GM21526 (cell line): ENCODE measurements at regions not wholly inside any gene's neighbourhood (a gene's known extent, or its start where the extent isn't known, plus 50 kb on each side); places are given as distances from the start of the nearest gene placed in this dataset.

Source experiments
- ATAC-seq: cut with Tn5 transposase; IDR thresholded peaks from one replicate; pipeline ENCODE4 v1.9.1; 2021; ENCODE audit warnings: moderate library complexity; ENCODE audit not compliant: unreplicated experiment, low FRiP score

GRCh38 chr16:79411357-79411756, 189.2 kb downstream of the MAF start:
- no peak for ATAC-seq

DNA sequence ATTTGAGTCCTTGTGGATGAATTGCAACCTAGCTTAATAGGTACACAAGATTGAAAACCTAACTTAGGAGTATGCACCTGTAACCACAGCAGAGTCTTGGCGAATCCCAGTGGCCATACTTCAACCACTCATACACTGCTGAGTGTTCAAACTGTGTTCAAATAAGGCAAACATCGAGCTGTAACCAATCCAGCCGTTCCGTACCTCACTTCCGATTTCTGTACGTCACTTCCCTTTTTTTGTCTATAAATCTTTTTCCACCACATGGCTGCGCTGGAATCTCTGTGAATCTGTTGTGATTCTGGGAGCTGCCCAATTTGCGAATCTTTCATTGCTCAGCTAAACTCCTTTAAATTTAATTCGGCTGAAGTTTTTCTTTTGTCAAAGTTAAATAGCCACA, 190.6 kb downstream of the MAF start:
- ATAC-seq, result no peak

DNA sequence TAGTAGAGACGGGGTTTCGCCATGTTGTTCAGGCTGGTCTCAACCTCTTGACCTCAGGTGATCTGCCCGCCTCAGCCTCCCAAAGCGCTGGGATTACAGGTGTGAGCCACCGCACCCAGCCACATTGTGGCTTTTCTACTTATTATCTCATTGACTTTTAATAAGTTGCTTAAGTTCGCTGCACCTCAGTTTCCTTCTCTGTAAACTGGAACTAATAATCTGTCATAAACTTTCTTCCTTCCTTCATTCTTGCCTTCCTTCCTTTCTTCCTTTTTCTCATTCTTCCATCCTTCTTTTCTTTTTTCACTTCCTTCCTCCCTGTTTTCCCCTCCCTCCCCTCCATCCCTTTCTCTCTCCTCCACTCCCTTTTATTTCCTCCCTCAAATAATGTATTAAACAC, 192.2 kb downstream of the MAF start:
- ATAC-seq, result no peak

- no peak for ATAC-seq
Measured at GRCh38 chr16:79407461-79408135, 192.9 kb downstream of the MAF start.

DNA sequence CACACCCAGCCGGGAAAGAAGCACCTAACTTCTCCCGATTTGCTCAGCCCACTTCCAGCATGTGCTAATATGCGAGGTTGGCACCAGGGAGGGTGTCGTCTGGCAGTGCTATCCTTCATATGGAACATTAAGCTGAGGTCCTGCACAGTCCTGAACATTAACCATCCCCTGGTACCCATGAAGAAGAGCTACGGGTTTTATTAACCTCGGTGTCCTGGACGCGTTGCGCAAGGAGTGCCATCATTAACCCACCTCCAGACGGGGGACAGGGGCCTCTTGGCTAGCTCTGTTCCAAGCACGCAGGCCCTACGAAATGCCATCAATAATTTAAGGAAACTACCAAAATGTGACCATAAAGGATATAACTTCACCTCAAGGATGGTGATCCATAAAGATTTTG, 193.5 kb downstream of the MAF start:
- no peak for ATAC-seq

DNA sequence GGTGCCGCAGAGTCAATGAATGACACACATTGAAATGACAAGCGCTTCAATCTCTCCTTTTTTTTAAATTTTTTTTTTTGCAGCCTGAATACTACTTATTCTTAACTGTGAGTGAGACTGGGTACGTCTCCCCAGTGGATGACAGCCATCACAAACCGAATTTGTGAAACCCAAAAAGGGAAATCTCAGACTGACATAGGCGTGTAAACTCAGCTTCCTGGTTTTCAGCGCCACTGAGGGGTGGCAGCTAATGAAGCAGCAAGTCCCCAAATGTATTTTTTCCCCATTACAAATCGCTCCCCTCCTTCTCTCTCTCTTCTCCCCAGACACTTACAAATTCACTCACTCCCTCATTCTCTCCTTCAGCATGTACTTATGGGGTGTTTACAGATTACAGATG, 196.0 kb downstream of the MAF start:
- ATAC-seq, result no peak

DNA sequence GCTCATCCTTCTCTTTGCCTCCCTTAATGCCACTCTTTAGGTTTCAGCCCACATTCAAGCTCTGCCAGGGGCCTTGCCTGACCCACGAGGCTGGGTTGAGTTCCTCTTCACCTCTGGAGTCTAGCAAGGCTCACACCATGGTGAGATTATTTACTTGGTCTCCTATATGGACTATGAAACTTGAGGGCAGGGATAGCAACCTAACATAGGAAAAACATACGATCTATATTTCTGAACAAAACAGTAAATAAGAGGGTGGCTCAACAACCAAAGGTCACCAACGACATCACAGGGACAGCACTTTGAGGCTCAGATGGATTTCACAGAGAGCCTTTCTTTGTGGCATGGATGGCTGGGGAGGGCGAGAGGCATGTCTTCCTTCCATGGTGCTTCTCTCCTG, 197.0 kb downstream of the MAF start:
- ATAC-seq, result no peak

DNA sequence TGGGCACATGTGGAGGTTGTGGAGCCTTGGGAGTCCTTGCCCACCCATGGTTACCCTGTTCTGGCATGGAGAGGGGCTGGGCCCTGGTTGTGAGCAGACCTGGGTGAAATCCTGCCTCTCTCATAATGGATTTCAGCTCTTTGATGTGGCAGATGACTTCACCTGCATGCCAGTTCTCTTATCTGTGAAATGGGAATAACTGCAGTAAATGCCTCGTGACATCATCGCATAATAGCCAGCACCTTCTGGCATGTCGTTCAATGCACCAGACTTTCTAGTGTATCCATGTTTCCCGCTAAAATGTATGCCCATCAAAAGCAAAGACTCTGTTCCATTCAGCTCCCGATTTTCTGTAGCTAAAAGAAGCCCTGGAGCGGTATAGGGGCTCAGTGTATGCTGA, 197.6 kb downstream of the MAF start:
- ATAC-seq, result no peak

GRCh38 chr16:79402356-79402755, 198.2 kb downstream of the MAF start:
- no peak for ATAC-seq

DNA sequence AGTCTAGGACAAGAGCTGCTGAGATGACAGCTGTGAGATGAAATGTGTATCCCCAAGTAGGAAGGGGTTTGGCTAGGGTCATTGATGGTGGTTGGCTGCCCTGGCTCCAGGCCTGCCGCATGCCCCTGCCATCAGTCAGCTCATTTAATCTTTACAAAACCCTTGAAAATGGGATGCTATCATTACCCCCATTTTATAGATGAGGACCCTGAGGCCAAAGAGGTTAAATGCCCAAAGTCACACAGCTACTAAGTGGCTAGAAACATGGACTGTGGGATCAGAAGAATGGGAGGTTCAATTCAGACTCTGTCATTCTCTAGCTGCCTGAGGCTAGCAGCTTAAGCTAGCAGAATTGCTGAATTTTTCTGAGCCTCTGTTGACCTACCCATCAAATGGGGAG, 198.8 kb downstream of the MAF start:
- no peak for ATAC-seq

DNA sequence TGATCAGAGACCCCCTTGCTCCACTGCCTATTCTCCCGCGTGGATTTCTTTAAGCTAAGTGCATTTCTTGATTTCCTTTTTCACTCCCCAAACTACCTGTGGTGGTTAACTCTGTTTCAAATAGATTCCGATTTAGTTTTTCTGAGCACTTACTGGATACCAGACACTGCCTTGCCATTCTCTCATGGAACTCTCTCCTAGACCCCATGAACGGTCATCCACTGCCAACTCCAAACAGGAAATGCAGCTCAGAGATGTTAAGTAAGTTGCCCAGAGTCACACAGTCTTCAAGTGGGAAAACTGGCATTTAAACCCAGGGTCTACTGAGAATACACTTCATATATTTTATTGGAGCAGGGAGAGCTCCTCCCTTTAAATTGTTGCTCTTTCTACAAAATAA, 199.4 kb downstream of the MAF start:
- no peak for ATAC-seq

DNA sequence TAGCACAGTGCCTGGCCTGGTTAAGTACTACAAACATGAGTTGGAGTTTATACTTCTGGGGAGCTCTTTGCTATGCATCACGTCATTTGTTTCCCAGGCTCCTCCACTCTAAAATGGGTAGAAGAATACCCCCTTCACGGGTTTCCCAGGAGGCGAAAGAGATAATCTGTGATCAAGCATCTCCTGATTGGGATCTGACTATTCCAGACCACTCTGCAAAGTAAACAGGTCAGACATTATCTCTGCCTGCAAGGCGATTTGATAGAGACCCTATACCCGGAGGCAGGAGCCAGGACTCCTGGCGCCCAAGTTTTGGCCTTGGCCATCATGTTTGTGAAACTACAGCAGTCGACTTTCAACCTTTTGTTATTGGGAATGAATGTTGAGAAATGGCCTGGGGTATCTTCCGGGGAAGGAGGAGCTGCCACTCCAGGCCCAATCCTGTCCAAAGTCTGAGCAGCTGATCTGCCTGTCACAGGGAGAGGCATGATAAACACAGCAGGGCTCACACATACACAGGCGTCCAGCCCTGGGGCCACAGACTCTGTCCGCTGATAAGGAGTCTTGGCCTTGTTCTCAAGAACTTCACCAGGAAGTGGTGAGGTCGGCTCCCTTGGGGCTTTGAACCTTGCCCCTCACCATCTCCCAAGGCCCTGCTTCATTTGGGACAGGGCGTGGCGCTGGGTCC, 199.9 kb downstream of the MAF start:
- no peak for ATAC-seq

GRCh38 chr16:79395591-79395990, 204.9 kb downstream of the MAF start:
- no peak for ATAC-seq

DNA sequence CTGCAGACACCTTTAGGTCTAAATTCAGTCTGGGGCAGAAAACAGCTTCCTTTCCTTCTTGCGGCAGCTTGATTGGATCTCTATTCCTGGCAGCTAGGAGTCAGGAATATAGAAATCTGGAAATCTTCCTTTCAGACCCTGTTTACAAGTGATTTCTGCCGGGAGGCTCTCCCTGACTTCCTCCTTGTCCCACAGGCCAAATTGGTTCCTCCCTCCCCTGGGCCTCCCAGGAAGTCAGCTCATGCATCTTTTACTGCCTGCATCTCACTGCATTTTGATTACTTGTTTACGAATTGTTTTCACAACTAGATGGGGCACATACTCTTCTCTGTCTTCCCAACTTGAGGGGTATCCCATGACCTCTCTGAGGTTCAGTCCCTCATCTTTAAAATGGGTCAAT, 206.3 kb downstream of the MAF start:
- no peak for ATAC-seq

GRCh38 chr16:79393564-79393963, 207.0 kb downstream of the MAF start:
- no peak for ATAC-seq

- no peak for ATAC-seq
Measured at GRCh38 chr16:79393127-79393526, 207.4 kb downstream of the MAF start.

DNA sequence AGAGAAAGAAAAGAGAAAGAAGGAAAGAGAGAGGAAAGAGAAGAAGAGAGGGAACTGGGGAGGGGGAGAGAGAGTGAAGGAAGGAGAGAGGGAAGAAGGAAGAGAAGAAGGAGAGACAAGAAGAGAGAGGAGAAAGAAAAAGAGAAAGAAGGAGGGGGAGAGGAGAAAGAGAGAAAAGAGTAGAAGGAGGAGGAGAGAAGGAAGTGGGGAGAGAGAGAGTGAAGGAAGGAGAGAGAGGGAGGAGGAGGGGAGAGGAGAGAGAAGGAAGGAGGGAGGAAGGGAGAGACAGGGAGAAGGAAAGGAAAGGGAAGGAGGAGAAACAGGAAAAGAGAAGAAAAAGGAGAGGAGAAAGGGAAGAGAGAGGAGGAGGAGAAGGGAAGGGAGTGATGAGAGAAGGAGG, 208.5 kb downstream of the MAF start:
- no peak for ATAC-seq

DNA sequence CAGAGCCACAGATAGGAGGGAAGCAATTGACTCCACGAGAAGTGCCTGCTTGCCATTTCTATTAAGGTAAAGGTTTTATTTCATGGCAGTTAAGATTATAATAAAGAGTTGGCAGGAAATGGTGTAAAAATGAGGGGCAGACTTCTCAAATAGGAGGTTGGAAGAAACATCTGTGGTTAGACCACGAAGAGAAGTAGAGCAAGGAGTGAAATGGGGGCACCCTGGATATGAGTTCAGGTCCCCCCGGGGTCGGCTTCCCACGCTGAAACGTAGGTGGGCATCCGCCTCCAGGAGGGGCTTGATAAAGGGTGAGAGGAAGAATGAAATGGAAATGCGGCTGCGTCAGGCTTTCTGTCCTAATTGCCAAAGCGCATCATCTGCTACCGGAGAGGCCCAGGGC, 209.1 kb downstream of the MAF start:
- ATAC-seq, result no peak

DNA sequence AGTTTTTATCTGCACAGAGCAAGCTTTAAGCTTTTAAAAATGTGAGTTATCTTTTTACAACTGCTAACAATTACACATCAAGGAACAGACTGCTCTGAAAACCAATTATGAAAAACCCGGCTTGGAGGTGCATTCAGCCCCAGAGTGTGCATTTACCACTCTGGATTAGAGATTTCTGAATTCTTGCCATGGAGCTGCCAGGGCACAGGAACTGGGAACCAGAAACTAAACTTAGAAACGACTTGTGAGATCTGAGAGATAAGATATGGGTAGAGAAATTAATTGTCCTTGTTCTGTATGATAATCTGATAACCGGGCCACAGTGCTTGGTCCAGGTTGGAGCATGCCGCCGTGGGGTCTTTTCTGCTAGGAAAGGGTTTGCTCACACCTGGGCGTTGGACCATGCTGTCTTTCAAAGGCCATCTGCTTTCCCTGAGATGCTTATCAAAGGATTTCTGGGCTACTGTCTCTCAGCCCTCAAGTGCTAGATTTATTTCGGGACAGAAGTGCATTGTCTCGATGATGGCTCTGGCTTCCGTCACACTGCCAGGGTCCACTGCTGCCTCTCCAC, 210.0 kb downstream of the MAF start:
- no peak for ATAC-seq

DNA sequence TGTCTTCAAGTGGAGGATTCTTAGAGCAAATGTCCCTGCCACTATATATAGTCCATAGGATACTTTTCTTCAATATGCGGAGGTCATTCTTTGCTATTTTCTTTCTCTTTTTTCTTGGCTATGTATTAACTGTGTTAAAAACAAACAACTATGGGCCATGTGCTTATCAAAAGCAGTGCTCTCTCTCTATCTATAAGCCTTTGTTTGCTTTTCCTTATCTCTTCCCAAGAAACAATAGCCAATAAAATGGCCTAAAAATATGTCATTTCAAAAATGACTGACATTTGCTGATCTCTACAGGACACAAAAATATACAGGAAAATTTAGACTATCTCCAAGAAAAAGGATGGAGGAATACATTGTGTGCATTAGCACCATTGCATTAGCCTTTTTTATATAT, 212.1 kb downstream of the MAF start:
- ATAC-seq, result no peak

DNA sequence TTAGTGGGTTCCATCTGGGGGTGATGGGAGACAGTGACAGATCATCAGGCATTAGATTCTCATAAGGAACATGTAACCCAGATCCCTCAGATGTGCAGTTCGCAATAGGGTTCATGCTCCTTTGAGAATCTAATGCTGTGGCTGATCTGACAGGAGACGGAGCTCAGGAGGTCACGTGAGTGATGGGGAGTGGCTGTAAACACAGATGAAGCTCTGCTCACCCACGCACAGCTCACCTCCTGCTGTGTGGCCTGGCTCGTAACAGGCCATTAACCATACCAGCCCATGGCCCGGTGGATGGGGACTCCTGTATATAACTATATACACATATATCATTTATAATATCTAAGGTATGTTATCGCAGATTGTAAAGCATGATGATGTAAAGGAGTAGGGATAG, 214.2 kb downstream of the MAF start:
- no peak for ATAC-seq

DNA sequence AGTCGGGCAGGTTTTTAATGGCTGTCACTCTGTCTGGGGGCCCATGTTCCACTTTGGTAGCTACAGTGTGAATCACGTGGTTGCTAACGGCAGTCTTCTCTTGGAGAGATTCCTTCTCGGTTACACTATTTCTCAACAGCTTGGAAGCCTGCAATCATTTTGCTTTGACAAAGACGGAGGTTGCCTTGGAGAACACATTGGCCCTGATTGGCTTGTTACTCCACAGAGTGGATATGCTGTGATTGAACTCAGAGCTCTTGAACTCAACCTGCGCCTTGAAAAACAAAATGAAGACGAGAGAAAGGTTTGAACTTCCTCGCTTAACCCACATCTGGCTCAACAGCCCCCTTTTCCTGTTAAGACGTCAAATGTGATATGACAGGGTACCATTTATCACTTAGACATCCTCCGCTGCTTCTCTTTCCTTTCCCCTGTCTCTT, 218.9 kb downstream of the MAF start:
- ATAC-seq, result no peak
